ENCODE measurements at regions not wholly inside any gene's neighbourhood (a gene's known extent, or its start where the extent isn't known, plus 50 kb on each side); places are given as distances from the start of the nearest gene placed in this dataset.

GRCh38 chr12:94763462-94763861 lies 113.1 kb upstream of the TMCC3 start:
- TF ChIP-seq CTCF (IDR thresholded peaks at IDR 0.05; ENCODE audit: low read length) = no peak
- TF ChIP-seq EZH2 (IDR thresholded peaks at IDR 0.05; ENCODE audit: borderline replicate concordance, low read length) = no peak
